HG02943 (cell line): ENCODE measurements at regions not wholly inside any gene's neighbourhood (a gene's known extent, or its start where the extent isn't known, plus 50 kb on each side); places are given as distances from the start of the nearest gene placed in this dataset.
A peak's percentile ranks its signal among the peaks of the same experiment; 100 is the strongest.
"Not testable (repeated sequence)": the region's sequence is repeated elsewhere in the genome, so short reads cannot be mapped to it uniquely, and the experiment has no call there.

Experiments used
- ATAC-seq: cut with Tn5 transposase; IDR thresholded peaks from one replicate; pipeline ENCODE4 v1.9.1; 2021; ENCODE audit warnings: mild to moderate bottlenecking, low read depth, moderate library complexity; ENCODE audit not compliant: unreplicated experiment

DNA sequence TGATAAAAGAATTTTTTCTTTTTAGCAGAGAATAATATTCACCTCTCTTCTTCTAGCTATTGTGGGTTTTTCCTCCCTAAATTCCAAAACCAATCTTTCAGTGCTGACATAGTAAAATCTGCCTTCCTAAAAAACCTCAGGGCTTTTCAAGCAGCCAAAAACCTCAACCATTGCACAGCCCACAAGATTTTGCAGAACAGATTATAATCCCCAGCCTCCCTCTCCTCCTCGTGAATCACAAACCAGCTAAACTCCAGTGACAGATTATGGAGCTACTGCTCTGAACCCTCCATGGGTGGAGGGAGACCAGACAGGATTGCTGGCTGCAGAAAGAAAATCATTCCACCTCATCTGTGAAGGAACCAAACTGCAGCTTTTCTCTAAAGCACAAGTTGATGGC is 341.6 kb downstream of the SOX9 start:
- ATAC-seq: no peak

DNA sequence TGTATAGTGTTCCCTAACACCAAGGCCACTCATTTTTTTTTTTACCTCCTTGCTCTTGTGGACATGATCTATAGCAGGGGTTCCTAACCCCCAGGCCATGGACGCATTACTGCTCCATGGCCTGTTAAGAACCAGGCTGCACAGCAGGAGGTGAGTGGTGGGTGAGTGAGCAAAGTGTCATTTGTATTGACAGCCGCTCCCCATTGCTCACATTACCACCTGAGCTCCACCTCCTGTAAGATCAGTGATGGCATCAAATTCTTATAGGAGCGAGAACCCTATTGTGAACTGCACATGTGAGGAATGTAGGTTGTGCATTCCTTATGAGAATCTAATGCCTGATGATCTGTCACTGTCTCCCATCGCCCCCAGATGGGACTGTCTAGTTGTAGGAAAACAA is 342.0 kb downstream of the SOX9 start:
- no peak for ATAC-seq

DNA sequence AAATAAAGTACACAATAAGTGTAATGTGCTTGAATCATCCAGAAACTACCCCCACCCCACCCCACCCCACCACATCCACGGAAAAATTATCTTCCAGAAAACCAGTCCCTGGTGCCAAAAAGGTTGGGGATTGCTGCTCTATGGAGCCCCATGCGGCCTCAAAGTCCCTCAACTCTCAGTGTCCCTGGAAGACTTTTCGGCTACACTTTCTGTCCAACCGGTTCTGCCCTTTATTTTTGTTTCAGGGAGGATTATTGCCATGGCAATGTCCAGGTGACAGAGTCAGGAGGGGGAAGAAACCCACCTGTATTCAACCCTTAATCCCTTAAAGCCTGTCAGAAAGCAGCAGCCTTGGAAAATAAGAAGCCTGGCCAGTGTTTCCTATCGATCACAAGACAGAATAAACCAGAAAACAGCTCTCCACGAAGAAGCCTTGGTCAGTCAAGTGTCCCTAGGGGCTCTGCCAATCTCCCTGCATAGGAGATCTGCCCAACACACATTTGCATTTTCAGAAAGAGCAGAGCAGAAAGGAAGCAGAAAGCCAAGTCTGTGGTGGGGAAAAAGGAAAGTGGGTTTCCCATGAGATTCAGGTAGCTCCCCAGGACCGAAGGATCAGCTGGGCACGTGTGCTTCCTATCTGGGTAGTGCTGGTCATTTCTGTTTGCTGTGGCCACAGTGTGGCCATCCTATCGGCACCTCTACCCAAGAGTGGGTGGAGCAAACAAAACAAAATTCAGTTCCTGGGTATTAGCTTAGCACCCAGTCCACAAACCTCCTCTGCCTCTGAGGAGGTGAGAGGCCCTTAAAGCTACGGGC is 342.7 kb downstream of the SOX9 start:
- ATAC-seq: no peak

DNA sequence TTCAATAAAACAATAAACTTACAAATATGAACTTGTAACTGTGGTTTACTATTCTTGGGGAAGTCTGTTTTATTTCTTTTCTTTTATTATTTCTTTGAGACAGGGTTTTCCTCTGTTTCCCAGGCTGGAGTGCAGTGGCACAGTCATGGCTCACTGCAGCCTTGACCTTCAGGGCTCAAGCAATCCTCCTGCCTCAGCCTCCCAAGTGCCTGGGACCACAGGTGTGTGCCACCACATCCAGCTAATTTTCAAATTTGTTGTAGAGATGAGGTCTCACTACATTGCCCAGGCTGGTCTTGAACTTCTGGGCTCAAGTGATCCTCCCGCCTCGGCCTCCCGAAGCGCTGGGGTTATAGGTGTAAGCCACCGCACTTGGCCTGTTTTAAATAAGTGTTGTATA is 343.4 kb downstream of the SOX9 start:
- not testable (repeated sequence) for ATAC-seq

- ATAC-seq: peak; percentile 37
Measured at GRCh38 chr17:72465191-72466024, 344.6 kb downstream of the SOX9 start.

- peak; percentile 51 for ATAC-seq
Measured at GRCh38 chr17:72466199-72466598, 345.4 kb downstream of the SOX9 start.

GRCh38 chr17:72466606-72467005 is 345.8 kb downstream of the SOX9 start:
- no peak for ATAC-seq

GRCh38 chr17:72467841-72468653 is 347.2 kb downstream of the SOX9 start:
- ATAC-seq: no peak

DNA sequence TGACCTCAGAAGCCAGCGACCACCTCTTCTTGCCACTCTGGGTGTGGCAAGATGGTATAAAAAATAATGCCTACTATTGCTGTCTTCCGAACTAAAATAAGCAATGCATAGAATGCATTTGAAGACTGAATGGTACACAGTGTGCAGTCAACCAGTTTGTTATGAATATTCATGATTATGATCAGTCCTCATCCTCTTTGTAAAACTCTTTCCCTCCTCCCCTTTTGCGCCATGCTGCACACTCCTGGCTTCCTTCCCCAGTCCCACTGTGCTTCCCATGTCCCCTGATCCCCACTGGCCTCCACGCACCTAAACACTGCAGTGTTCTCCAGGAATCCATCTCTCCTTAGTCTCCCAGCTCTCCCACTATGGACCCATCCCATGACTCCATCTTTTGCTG is 348.0 kb downstream of the SOX9 start:
- no peak for ATAC-seq

GRCh38 chr17:72470121-72470705 is 349.4 kb downstream of the SOX9 start:
- no peak for ATAC-seq

DNA sequence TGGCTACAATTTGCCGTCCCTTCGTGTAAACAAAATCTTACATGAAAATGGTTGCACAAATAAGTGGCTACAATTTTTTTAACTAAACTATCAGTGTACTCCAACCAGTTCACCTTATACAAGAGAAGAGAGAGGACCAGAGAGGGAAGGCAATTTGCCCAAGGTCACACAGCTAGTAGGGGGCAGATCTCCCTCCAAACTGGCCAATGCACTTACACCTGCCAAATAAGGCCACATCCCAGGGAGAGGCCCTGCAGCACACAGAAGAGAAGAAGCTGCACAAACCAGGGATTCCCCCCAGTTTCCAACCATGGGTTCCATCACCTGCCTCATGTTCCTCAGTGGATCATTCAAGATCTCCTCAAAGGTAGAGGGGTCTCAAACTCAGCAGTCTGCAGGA is 349.9 kb downstream of the SOX9 start:
- ATAC-seq: no peak

DNA sequence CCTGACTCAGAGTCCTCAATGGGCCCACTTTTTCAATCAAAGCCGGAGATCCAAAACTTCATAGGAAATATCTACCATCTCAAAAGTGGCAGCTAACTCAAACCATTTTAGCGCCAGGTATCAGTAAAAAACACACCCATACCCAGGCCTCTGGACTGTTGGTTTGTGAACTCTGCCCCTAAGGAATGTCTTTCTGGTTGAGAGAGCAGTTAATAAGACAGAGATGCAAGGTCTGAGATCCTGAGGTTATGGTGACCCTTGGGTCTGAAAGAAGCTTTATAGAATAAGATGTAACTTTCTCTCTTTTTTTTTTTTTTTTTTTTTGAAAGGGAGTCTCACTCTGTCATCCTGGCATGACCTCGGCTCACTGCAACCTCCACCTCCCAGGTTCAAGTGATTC is 350.5 kb downstream of the SOX9 start:
- ATAC-seq: no peak

- no peak for ATAC-seq
Measured at GRCh38 chr17:72472106-72472505, 351.3 kb downstream of the SOX9 start.

DNA sequence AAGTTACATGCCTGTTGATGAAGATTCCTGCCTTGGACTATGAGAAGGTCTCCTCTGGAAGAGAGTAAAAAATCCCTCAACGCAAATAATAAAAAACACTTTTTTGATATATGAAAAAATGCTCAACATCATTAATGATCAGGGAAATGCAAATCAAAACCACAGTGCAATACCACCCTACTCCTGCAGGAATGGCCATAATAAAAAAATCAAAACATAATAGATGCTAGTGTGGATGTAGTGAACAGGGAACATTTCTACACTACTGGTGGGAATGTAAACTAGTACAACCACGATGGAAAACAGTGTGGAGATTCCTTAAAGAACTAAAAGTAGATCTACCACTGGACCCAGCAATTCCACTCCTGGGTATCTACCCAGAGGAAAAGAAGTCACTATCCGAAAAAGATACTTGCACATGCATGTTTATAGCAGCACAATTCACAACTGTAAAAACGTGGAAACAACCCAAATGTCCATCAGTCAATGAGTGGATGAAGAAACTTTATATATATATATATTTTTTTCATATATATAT is 352.1 kb downstream of the SOX9 start:
- ATAC-seq: not testable (repeated sequence)

DNA sequence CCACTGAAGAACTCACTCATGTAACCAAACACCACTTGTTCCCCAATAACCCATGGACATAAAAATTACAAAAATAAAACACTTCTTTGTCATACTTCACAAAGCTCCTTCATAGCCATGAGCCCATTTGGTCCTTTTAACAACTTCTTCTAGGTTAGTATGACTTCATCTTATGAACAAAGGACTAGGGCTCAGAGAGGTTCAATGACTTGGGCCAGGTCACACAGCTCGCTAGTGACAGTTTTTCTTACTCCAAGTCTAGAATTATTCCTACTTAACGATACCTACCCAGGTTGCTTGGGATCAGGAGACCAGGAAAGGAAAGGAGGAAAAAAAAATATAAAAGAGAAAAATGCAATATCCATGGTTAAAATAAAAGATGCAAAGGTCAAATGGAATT is 353.4 kb downstream of the SOX9 start:
- ATAC-seq: no peak

GRCh38 chr17:72474719-72475477 is 354.1 kb downstream of the SOX9 start:
- no peak for ATAC-seq

GRCh38 chr17:72476134-72476533 is 355.3 kb downstream of the SOX9 start:
- ATAC-seq: no peak

- ATAC-seq: no peak
Measured at GRCh38 chr17:72476575-72476986, 355.8 kb downstream of the SOX9 start.

DNA sequence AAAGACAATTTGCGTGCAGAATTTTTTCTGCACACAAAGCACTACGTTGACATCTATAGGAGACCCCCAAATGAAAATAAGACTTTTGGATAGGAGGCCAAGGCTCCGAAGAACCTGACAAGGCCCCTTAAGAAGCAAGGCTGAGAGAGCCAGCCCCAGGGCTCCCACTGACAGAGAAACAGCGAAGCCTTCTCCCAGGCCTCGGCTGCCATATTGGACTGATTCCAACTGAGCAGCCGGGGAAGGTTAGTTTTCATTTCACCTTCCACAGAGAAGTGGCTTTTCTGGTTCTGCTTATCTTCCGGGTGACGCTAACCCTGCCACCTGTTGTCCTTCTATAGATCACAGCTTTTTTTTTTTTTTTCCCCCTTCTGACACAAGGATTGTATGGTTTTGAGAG is 356.7 kb downstream of the SOX9 start:
- no peak for ATAC-seq

DNA sequence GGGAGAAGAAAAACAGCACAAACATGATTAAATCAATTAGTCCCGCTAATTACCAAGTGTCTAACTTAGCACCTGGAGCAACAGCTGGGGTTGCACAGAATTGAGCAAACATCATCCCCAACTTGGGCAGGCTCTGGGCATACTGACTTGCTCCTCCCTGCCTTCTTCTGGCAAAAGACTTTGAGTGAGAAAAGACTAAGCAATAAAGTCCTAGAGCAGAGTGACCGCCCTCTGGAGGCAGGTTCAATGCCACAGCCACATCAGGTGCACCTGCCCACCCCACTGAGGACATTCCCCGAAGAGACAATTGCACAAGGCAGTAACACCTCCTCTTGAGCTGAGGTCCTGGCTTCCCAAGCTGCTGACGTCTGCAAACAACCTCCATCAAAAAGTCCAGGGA is 358.3 kb downstream of the SOX9 start:
- ATAC-seq: no peak
